ENCODE measurements at regions not wholly inside any gene's neighbourhood (a gene's known extent, or its start where the extent isn't known, plus 50 kb on each side); places are given as distances from the start of the nearest gene placed in this dataset.
"Not testable (repeated sequence)": the region's sequence is repeated elsewhere in the genome, so short reads cannot be mapped to it uniquely, and the experiment has no call there.

DNA sequence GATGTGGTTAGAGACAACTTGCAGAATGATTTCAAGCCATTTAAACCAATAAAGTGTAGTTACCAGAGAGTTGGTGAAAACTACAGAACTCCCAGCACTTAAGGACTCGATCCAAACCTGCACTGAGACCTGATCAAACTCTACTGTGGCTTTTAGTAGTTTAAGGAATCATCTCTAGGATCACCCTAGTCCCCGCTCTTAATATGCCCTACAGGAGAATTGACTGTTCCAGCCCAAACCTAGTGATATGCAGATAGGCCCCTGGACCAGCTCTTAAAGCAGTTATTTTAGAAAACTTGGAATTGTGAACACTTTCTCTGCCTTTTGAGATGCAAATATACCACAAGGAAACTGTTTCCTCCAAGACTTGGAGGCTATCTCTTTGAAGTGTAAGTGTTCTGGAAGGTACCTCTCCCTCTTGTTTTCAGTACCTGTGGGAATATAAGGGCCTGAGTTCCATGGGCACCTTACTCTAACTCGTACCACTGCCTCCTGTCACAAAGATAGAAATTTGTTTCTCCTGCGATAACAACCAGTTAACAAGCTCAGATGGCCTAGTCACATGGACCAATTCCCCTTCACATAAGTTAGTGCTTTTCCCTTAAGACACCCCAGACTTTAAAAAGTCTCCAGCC, 1367.2 kb upstream of the SLC39A10 start:
- TF ChIP-seq ZNF138 (tag by site-specific recombination; IDR thresholded peaks at IDR 0.05; ENCODE audit: borderline replicate concordance) (no peak), ZBTB7A (tag by site-specific recombination; IDR thresholded peaks at IDR 0.05; ENCODE audit: low read depth) (no peak), ZNF433 (tag by site-specific recombination; IDR thresholded peaks at IDR 0.05; ENCODE audit: low read depth) (no peak), GLI2 (tag by site-specific recombination; IDR thresholded peaks at IDR 0.05; ENCODE audit: borderline replicate concordance, low read depth) (no peak), ZNF571 (tag by site-specific recombination; IDR thresholded peaks at IDR 0.05) (no peak), OSR2 (tag by site-specific recombination; IDR thresholded peaks at IDR 0.05) (no peak), SCRT1 (tag by site-specific recombination; IDR thresholded peaks at IDR 0.05; ENCODE audit: borderline replicate concordance) (no peak)
- H3K27ac ChIP-seq (ENCODE audit: extremely low read depth, low read depth, low read length), result no peak overlapping the region
- ChIA-PET CTCF (no interaction called here), POLR2A (no interaction called here)
- H3K9me3 ChIP-seq (ENCODE audit: control insufficient read depth, insufficient read depth, low read depth, low read length), result no peaks in the 10 kb centered on the region
- no peaks in the 10 kb centered on the region for H3K4me1 ChIP-seq (ENCODE audit: control insufficient read depth, insufficient read depth, low read length)
- no peaks in the 10 kb centered on the region for H3K36me3 ChIP-seq (ENCODE audit: control insufficient read depth in 2 of 2, insufficient read depth in 1 of 2, low read length in 2 of 2)
- no peak overlapping the region for H3K4me3 ChIP-seq (ENCODE audit: low read depth, low read length)

DNA sequence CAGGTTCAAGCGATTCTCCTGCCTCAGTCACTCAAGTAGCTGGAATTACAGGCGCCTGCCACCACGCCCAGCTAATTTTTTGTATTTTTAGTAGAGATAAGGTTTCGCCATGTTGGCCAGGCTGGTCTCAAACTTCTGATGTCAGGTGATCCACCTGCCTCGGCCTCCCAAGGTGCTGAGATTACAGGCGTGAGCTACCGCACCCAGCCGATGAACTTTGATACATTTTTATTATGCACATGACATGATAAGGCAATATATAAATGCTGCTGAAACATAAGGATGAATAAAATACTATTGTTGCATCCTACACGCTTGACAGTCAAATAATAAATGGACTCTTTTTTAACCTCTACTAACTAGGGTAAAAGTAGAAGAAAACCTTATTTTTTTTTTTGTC, 1380.4 kb upstream of the SLC39A10 start:
- H3K27ac ChIP-seq (ENCODE audit: extremely low read depth, low read depth, low read length); POLR2A ChIA-PET; H3K4me1 ChIP-seq (ENCODE audit: control insufficient read depth, insufficient read depth, low read length); H3K4me3 ChIP-seq (ENCODE audit: low read depth, low read length); CTCF ChIA-PET; H3K9me3 ChIP-seq (ENCODE audit: control insufficient read depth, insufficient read depth, low read depth, low read length); H3K36me3 ChIP-seq (ENCODE audit: control insufficient read depth in 2 of 2, insufficient read depth in 1 of 2, low read length in 2 of 2): not testable (repeated sequence)

GRCh38 chr2:194271293-194271961, 1385.6 kb upstream of the SLC39A10 start:
- TF ChIP-seq YY2 (tag by site-specific recombination; IDR thresholded peaks at IDR 0.05) (no peak), ZNF311 (tag by site-specific recombination; IDR thresholded peaks at IDR 0.05; ENCODE audit: borderline replicate concordance) (no peak), ZNF433 (tag by site-specific recombination; IDR thresholded peaks at IDR 0.05; ENCODE audit: low read depth) (no peak)
- H3K36me3 ChIP-seq (ENCODE audit: control insufficient read depth in 2 of 2, insufficient read depth in 1 of 2, low read length in 2 of 2), result no peaks in the 10 kb centered on the region
- no peak overlapping the region for H3K4me3 ChIP-seq (ENCODE audit: low read depth, low read length)
- ChIA-PET CTCF (interaction anchor here (0.6 kb wide), 1 partner anchor 36 kb away, joined by 4 read pairs; no protein-coding TSS in a partner anchor), POLR2A (interaction anchor here (0.6 kb wide), 1 partner anchor 1385 kb away, joined by 3 read pairs; the partner anchor contains the start of gene SLC39A10)
- H3K9me3 ChIP-seq (ENCODE audit: control insufficient read depth, insufficient read depth, low read depth, low read length), result no peaks in the 10 kb centered on the region
- H3K4me1 ChIP-seq (ENCODE audit: control insufficient read depth, insufficient read depth, low read length), result no peaks in the 10 kb centered on the region
- no peak overlapping the region for H3K27ac ChIP-seq (ENCODE audit: extremely low read depth, low read depth, low read length)

DNA sequence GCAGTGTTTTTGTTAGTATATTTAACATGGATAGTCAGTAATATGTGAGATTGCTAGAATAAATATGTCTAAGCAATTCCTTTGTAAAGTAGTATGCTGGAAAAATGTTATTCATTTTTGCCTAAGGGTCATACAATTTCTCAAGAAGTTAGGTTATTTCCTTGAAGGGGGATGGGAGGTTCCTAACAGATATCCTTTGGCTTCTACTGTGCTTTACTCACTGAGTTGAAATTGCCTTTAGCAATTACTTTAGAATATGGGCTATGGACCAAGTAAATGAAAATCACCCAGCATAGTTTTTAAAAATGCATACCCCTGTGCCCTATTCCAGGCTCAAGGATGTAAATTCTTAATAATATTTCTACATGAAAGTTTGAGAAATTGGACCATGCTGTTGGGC, 1386.4 kb upstream of the SLC39A10 start:
- TF ChIP-seq ZNF658 (tag by site-specific recombination; IDR thresholded peaks at IDR 0.05) (no peak), KLF8 (tag by site-specific recombination; IDR thresholded peaks at IDR 0.05) (no peak)
- Histone ChIP-seq H3K27ac (ENCODE audit: extremely low read depth, low read depth, low read length) (no peak overlapping the region), H3K4me3 (ENCODE audit: low read depth, low read length) (no peak overlapping the region), H3K4me1 (ENCODE audit: control insufficient read depth, insufficient read depth, low read length) (no peaks in the 10 kb centered on the region), H3K36me3 (ENCODE audit: control insufficient read depth in 2 of 2, insufficient read depth in 1 of 2, low read length in 2 of 2) (no peaks in the 10 kb centered on the region), H3K9me3 (ENCODE audit: control insufficient read depth, insufficient read depth, low read depth, low read length) (no peaks in the 10 kb centered on the region)
- ChIA-PET POLR2A (no interaction called here), CTCF (no interaction called here)

- POLR2A ChIA-PET, result no interaction called here
- H3K27ac ChIP-seq (ENCODE audit: extremely low read depth, low read depth, low read length), result no peak overlapping the region
- TF ChIP-seq, protein P1, sequence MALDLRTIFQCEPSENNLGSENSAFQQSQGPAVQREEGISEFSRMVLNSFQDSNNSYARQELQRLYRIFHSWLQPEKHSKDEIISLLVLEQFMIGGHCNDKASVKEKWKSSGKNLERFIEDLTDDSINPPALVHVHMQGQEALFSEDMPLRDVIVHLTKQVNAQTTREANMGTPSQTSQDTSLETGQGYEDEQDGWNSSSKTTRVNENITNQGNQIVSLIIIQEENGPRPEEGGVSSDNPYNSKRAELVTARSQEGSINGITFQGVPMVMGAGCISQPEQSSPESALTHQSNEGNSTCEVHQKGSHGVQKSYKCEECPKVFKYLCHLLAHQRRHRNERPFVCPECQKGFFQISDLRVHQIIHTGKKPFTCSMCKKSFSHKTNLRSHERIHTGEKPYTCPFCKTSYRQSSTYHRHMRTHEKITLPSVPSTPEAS (tag by site-specific recombination; IDR thresholded peaks at IDR 0.05), result no peak
- TF ChIP-seq TCF7L2 (IDR thresholded peaks at IDR 0.05; ENCODE audit: borderline replicate concordance, low read depth, low read length) (no peak), HOXA7 (CRISPR knock-in tag; IDR thresholded peaks at IDR 0.05; ENCODE audit: borderline replicate concordance) (no peak), ZNF677 (tag by site-specific recombination; IDR thresholded peaks at IDR 0.05) (no peak), ZNF202 (tag by site-specific recombination; IDR thresholded peaks at IDR 0.05; ENCODE audit: borderline replicate concordance) (no peak), ZNF830 (tag by site-specific recombination; IDR thresholded peaks at IDR 0.05; ENCODE audit: low read depth) (no peak)
- no peak overlapping the region for H3K4me3 ChIP-seq (ENCODE audit: low read depth, low read length)
- H3K9me3 ChIP-seq (ENCODE audit: control insufficient read depth, insufficient read depth, low read depth, low read length), result no peaks in the 10 kb centered on the region
- CTCF ChIA-PET, result no interaction called here
- H3K4me1 ChIP-seq (ENCODE audit: control insufficient read depth, insufficient read depth, low read length), result no peaks in the 10 kb centered on the region
- no peaks in the 10 kb centered on the region for H3K36me3 ChIP-seq (ENCODE audit: control insufficient read depth in 2 of 2, insufficient read depth in 1 of 2, low read length in 2 of 2)
These were observed 1392.4 kb upstream of the SLC39A10 start for GRCh38 chr2:194264586-194264985.
